ENCODE measurements at regions not wholly inside any gene's neighbourhood (a gene's known extent, or its start where the extent isn't known, plus 50 kb on each side); places are given as distances from the start of the nearest gene placed in this dataset.

GRCh38 chr10:57430376-57430775 is 837.3 kb downstream of the IPMK start:
- no peaks in the 10 kb centered on the region for H3K4me1 ChIP-seq (ENCODE audit: control insufficient read depth in 2 of 3, insufficient read depth in 2 of 3, low read depth in 1 of 3, low read length in 3 of 3)
- no peak overlapping the region for H3K4me3 ChIP-seq (ENCODE audit: low read length in 3 of 3)
- FAIRE-seq (no peak), DNase-seq (no peak)
- H3K9me3 ChIP-seq (ENCODE audit: control insufficient read depth in 2 of 3, insufficient read depth in 1 of 3, low read length in 3 of 3): no peaks in the 10 kb centered on the region
- H3K27ac ChIP-seq (ENCODE audit: low read depth in 2 of 2, low read length in 2 of 2): no peak overlapping the region
- H3K27me3 ChIP-seq (ENCODE audit: control insufficient read depth, insufficient read depth, low read length): no peaks in the 10 kb centered on the region
- H3K9ac ChIP-seq (ENCODE audit: low read length in 3 of 3): no peak overlapping the region
- no peak for TF ChIP-seq CTCF (IDR thresholded peaks at IDR 0.05; ENCODE audit: borderline replicate concordance, extremely low read depth, insufficient read depth)
- intact Hi-C loops (cut with DNase I): no loop called here
- no peaks in the 10 kb centered on the region for H3K36me3 ChIP-seq (ENCODE audit: control insufficient read depth in 2 of 3, insufficient read depth in 3 of 3, low read length in 3 of 3)

GRCh38 chr10:57420881-57421280 is 846.8 kb downstream of the IPMK start:
- H3K9me3 ChIP-seq (ENCODE audit: control insufficient read depth in 2 of 3, insufficient read depth in 1 of 3, low read length in 3 of 3): no peaks in the 10 kb centered on the region
- H3K27ac ChIP-seq (ENCODE audit: low read depth in 2 of 2, low read length in 2 of 2): no peak overlapping the region
- TF ChIP-seq CTCF (IDR thresholded peaks at IDR 0.05; ENCODE audit: borderline replicate concordance, extremely low read depth, insufficient read depth): no peak
- intact Hi-C loops (cut with DNase I): no loop called here
- H3K4me3 ChIP-seq (ENCODE audit: low read length in 3 of 3): no peak overlapping the region
- H3K4me1 ChIP-seq (ENCODE audit: control insufficient read depth in 2 of 3, insufficient read depth in 2 of 3, low read depth in 1 of 3, low read length in 3 of 3): no peaks in the 10 kb centered on the region
- H3K36me3 ChIP-seq (ENCODE audit: control insufficient read depth in 2 of 3, insufficient read depth in 3 of 3, low read length in 3 of 3): no peaks in the 10 kb centered on the region
- FAIRE-seq (no peak), DNase-seq (no peak)
- H3K27me3 ChIP-seq (ENCODE audit: control insufficient read depth, insufficient read depth, low read length): no peaks in the 10 kb centered on the region
- no peak overlapping the region for H3K9ac ChIP-seq (ENCODE audit: low read length in 3 of 3)

GRCh38 chr10:57418476-57418875 is 849.2 kb downstream of the IPMK start:
- H3K27me3 ChIP-seq (ENCODE audit: control insufficient read depth, insufficient read depth, low read length): no peaks in the 10 kb centered on the region
- H3K4me3 ChIP-seq (ENCODE audit: low read length in 3 of 3): no peak overlapping the region
- no peak for FAIRE-seq
- intact Hi-C loops (cut with DNase I): no loop called here
- no peaks in the 10 kb centered on the region for H3K4me1 ChIP-seq (ENCODE audit: control insufficient read depth in 2 of 3, insufficient read depth in 2 of 3, low read depth in 1 of 3, low read length in 3 of 3)
- DNase-seq: no peak
- H3K36me3 ChIP-seq (ENCODE audit: control insufficient read depth in 2 of 3, insufficient read depth in 3 of 3, low read length in 3 of 3): no peaks in the 10 kb centered on the region
- H3K9me3 ChIP-seq (ENCODE audit: control insufficient read depth in 2 of 3, insufficient read depth in 1 of 3, low read length in 3 of 3): no peaks in the 10 kb centered on the region
- TF ChIP-seq CTCF (IDR thresholded peaks at IDR 0.05; ENCODE audit: borderline replicate concordance, extremely low read depth, insufficient read depth): no peak
- no peak overlapping the region for H3K9ac ChIP-seq (ENCODE audit: low read length in 3 of 3)
- no peak overlapping the region for H3K27ac ChIP-seq (ENCODE audit: low read depth in 2 of 2, low read length in 2 of 2)

- FAIRE-seq (no peak), DNase-seq (no peak)
- Histone ChIP-seq H3K36me3 (ENCODE audit: control insufficient read depth in 2 of 3, insufficient read depth in 3 of 3, low read length in 3 of 3) (no peaks in the 10 kb centered on the region), H3K9me3 (ENCODE audit: control insufficient read depth in 2 of 3, insufficient read depth in 1 of 3, low read length in 3 of 3) (no peaks in the 10 kb centered on the region), H3K4me1 (ENCODE audit: control insufficient read depth in 2 of 3, insufficient read depth in 2 of 3, low read depth in 1 of 3, low read length in 3 of 3) (no peaks in the 10 kb centered on the region), H3K27ac (ENCODE audit: low read depth in 2 of 2, low read length in 2 of 2) (no peak overlapping the region), H3K27me3 (ENCODE audit: control insufficient read depth, insufficient read depth, low read length) (no peaks in the 10 kb centered on the region), H3K4me3 (ENCODE audit: low read length in 3 of 3) (no peak overlapping the region), H3K9ac (ENCODE audit: low read length in 3 of 3) (no peak overlapping the region)
- intact Hi-C loops (cut with DNase I): no loop called here
- no peak for TF ChIP-seq CTCF (IDR thresholded peaks at IDR 0.05; ENCODE audit: borderline replicate concordance, extremely low read depth, insufficient read depth)
These were observed 871.8 kb downstream of the IPMK start for GRCh38 chr10:57395923-57396322.

Data from kidney (tissue), 13 donors.